Right renal pelvis (tissue), 4 donors: ENCODE measurements at regions not wholly inside any gene's neighbourhood (a gene's known extent, or its start where the extent isn't known, plus 50 kb on each side); places are given as distances from the start of the nearest gene placed in this dataset.

Experiments used
- DNase-seq, 4 donors: peaks; one replicate each; pipeline ENCODE4 v3.0.0-alpha.2; 2013; ENCODE audit warnings: low read depth in 4 of 4, low spot score in 3 of 4, missing footprints in 1 of 4

GRCh38 chr2:147792966-147793617 is 51.7 kb upstream of the ACVR2A start:
- no peak for DNase-seq

DNA sequence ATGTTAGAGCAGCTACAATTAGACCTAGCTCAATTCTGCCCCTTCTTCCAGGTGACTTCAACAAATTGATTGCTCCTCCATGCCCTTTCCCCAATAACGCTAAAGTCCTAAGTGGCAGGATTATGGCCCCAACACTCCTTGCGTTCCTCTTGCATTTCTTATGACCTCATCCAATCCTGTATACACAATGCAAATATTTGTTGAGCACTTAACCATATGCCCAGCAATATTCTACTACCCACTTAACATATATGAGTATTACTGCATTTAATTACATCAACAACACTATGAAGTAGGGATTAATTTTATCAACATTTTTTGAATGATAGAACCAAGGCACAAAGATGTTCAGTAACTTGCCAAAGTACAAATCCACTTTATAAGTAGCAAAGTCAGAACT is 54.2 kb upstream of the ACVR2A start:
- DNase-seq: no peak

- DNase-seq: no peak
Measured at GRCh38 chr2:147789720-147790119, 55.1 kb upstream of the ACVR2A start.

- no peak for DNase-seq
Measured at GRCh38 chr2:147789287-147789686, 55.5 kb upstream of the ACVR2A start.

GRCh38 chr2:147782141-147782930 is 62.5 kb upstream of the ACVR2A start:
- DNase-seq: no peak

GRCh38 chr2:147779440-147779839 is 65.4 kb upstream of the ACVR2A start:
- DNase-seq: no peak

- DNase-seq: no peak
Measured at GRCh38 chr2:147777394-147777793, 67.4 kb upstream of the ACVR2A start.

DNA sequence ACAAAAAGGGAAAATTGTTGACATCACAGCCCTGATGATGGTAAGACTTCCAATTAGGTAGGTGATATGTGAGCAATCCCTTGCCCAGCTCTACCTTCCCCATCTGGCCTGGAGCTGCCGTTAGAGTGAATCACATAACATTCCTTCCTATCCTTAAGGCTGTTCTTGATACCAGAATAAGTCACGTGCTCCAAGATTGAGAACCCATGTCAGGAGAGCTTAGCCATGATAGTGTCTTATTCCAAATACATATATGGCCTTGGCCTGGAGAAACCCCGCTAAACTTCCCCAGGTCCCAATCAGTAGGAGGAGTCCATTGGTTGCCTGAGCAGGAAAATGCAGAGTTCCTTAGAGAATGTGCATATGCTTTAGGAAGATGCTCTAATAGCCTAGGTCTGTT is 70.0 kb upstream of the ACVR2A start:
- DNase-seq: no peak

DNA sequence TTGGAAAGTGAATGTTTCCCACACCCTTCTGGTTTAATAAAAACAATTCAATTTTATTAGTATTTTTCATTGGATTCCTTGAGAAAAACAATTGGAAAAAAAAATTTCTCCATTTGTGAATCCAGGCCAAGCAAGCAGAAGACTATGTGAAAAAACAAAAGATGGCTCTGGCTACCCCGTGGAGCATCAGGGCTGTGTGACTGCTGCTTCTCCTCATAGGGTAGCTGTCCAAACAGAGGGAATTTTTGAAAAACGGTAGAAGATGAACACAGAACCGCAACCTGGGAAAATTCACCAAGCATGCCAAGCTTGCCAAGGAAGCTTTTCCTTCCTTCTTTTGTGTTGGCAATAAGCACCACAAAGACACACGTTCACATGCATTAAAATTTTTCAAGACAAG is 71.3 kb upstream of the ACVR2A start:
- no peak for DNase-seq

DNA sequence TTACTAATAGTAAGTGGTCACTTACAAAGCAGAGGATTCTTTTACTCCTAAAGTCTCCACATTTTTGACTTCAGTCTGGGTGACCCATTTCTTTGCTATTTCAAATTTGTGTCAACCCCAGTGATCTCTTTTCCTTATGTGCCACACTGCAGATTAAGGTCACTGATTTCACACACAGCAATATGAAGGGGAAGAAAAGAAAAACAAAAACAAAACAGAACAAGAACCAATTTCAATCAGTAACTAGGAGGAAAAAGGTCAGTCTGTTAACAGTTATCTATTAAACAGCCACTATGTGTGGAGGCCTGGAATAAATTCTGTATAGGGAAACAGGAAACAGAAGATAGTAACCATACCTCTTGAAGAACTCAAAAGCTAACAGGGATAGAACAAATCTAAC is 72.0 kb upstream of the ACVR2A start:
- DNase-seq: no peak

GRCh38 chr2:147763861-147764260 is 81.0 kb upstream of the ACVR2A start:
- DNase-seq: no peak

DNA sequence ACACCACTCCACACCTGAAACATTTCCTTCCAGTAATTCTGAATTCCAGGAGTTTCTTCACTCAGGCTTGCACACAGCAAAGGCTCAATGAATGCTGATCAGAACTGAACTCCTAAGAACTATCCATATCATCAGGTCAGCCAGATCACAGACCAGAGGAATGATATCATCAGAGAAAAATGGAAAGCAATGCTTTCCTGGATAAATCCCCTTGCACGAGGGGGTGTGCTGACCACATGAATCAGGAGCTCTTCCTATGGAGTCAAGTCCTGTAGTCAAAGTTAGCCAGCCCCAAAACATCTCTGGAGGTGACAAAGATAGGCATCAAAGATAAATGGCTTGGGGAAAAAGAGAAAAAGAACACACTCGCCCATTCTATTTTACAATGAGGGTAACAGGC is 83.8 kb upstream of the ACVR2A start:
- no peak for DNase-seq

DNA sequence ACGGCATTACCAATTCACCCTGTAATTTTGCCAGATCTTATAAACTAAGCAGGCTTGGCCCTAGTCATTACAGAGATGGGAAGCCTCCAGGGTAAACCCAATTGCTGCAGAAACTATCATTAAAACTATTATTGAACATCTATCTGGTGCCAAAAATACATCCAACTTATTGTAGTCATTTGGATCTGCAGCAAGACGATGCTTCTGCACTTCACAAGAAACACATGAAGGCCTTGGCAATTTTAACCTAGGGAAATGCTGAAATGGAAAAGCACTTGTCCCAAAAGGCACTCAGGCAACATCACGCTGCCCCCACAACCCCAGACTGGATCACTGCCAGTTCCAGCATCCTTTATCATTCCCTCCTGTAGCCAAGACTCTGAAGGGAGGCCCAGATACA is 85.3 kb upstream of the ACVR2A start:
- DNase-seq: no peak

DNA sequence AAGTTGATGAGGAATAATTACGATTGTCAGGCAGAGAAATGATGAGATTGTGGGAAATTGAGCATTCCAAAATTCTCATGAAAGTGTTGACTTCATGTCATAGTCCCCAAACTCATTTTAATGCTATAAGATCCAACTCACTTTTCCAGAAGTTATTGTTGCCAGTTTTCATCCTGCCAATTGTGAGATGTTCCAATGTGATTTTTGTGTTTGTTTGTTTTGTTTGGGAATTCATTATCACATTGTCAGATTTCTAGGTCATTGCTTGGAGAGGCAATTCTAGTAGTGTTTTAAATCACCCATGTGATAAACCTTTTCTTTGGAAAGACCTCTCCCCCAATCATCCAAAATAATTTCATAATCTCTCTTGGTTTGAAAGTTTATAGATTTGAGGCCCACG is 86.0 kb upstream of the ACVR2A start:
- no peak for DNase-seq

GRCh38 chr2:147756069-147756468 is 88.8 kb upstream of the ACVR2A start:
- DNase-seq: no peak

- no peak for DNase-seq
Measured at GRCh38 chr2:147740211-147740927, 104.5 kb upstream of the ACVR2A start.

- DNase-seq: no peak
Measured at GRCh38 chr2:147739508-147739907, 105.3 kb upstream of the ACVR2A start.

DNA sequence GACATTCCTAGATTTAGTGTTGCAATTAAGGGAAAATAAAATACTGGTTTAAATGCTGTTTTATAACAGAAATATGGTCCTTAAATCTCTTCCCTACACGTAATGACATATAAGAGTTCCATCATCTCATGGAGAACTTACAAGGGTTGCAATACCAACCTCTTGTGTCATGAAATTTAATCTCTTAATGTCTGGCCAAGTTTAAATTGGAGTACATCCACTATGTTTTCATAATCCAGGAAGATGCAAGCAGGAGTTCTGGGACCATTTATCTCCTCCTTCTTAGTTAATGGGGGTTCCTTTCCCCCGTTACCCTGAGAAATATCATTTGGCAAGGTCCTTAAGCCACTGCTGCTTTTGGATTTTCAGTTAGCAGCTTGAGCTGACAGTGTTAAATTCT is 126.0 kb upstream of the ACVR2A start:
- DNase-seq: no peak

DNA sequence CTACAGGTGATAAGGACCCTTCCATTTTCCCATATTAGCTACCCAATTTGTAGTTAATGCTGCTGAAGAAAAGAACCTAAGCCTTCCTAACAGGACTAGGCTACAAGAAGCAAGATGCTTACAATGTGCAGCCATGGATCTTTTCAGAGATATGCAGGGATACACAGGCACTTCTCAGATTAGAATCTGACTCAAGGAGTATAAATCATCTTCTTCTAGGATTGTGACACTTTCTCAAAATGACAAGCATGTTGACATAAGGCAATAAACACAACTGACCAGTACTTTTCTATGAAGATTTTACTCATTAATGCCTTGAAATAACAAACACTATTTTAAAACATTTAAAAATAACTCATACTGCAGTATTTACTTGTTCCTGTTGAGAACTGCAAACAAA is 127.9 kb upstream of the ACVR2A start:
- DNase-seq: no peak

GRCh38 chr2:147715807-147716206 is 129.0 kb upstream of the ACVR2A start:
- DNase-seq: no peak

DNA sequence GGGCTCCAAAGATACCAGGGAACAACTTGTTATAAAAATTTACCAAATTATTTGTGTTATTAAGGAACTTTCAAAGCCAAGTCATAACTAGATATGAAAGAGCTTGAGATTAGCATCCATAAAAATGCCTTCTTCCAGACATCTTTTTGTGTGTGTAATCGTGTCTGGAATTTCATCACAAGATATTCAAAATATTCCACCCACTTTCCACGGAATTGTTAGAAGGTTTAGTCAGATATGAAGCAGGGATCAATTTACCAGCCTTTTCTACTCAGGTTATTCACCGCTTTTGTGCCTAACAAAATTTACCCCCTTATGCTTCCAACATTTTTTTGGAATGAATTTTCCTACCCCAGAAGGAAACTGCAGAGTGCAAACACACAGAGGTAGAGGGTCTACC is 130.2 kb upstream of the ACVR2A start:
- no peak for DNase-seq

DNA sequence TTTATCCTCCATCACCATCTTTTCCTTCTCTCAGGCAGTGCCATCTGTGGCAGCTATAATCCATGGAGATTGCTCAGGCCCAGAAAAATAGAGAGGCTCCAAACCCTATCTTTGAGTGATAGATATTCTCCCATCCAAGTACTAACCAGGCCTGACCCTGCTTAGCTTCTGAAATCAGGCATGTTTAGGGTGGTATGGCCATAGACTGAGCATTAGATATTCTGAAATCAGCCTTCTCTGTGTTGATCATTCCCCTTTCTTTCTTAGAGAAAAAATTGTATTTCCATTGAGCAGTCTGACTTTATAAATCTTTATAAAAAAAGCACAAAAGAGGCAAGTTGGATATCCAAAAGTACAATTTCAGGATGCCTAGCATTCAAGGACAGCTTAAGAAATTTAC is 131.5 kb upstream of the ACVR2A start:
- DNase-seq: no peak
